Right kidney (tissue), 1 donor: ENCODE measurements at regions not wholly inside any gene's neighbourhood (a gene's known extent, or its start where the extent isn't known, plus 50 kb on each side); places are given as distances from the start of the nearest gene placed in this dataset.

Experiments used
- DNase-seq: peaks from one replicate; pipeline ENCODE4 v3.0.0-alpha.2; 2016

DNA sequence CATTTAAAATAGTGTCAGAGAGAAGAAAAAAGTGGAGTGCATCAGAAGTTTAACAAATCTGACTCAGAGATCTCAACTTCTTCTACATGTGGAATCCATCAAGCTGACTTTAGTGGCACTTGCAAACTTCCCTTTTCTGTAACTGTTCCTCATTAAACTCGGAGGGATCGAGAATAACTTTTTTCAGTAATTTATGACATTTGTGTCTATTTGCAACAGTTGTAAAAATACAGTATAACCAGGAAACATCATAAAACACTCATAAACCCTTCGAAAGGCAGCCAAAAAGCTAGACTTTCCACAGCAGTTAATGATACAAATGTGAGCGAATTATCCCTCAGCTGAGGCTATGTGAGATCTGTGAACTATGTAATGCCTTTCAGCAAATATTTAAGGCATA is 1936.8 kb upstream of the SEL1L start:
- no peak for DNase-seq

DNA sequence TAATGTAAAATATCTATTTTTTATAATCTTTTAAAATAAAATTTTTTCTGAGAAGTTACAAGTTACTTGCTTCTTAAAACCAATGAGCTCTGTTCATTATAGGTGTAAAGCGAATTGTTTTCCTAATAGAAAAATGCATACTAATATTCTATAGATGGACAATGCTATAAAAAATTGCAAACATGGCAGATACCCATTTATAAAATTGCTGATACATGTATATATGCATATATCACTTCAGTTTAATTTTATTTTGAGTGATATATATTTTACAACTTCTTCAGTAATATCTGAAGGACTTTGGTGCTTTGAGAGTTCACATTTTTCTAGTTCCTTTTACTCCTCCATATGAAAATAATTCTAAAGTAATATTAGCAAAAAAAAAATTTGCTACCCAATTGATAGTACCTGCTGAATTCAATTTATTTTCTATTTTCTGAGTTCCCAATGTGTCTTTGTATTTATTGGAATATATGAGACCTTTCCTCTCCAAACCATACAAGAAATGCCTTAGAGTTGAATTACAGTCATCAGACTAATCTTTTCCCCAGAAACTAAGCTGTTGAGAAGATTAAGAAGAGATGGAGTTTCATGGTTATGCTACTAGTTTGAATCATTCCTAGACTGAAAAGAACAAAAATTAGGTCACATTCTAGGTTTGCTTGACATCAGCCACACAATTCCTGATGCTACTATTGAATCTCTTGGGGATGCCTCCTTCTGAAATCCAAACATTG is 1937.5 kb upstream of the SEL1L start:
- DNase-seq = no peak

DNA sequence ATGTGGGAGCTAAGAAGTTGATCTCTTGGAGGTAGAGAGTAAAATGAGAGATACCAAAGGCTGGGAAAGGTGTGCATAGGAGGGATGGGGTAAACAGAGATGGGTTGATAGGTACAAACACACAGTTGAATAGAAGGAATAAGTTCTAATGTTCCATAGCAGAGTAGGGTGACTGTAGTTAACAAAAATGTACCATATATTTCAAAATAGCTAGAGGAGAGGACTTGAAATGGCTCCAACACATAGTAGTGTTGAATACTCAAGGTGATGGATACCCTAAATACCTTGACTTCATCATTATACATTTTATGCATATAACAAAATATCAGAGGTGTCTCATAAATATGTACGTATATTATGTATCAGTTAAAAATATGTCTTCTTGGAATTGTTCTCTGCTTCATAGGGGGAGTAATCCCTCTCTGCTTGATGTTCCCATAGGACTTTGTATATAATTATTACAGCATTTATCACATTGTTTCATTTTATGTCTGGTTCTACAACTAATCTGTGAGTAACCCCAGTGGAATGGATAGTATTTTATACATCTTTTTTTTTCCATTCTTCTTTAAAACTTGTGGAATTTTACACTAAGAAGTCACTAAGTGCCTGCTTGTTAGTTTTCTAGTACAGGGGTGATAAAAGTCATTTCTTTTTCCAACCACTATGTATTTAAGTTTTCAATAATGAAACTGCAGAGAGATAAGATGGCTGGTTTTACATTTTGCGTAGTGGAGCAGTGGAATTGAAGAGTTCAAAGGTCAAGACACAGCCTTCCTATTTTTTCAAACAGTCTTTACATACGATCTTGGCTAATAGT is 1940.0 kb upstream of the SEL1L start:
- no peak for DNase-seq

DNA sequence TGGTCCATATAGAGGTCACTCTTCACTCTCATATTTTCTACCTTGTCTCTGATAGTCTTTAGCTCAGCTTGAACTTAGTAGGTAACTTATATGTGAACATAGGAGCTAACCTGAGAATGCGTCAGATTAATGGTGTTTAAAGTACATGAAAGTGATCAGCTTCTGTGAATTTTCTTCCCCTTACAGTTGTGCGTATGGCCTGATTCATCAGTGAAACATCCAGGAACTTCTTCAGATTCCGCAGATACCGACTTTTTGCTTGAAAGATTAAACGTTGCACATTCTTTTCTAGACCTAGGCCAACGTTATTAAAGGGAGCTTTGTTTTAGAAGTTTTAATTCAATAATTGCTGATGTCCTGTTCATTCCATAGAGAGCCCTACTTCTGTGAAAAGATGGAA is 1945.1 kb upstream of the SEL1L start:
- DNase-seq = no peak

DNA sequence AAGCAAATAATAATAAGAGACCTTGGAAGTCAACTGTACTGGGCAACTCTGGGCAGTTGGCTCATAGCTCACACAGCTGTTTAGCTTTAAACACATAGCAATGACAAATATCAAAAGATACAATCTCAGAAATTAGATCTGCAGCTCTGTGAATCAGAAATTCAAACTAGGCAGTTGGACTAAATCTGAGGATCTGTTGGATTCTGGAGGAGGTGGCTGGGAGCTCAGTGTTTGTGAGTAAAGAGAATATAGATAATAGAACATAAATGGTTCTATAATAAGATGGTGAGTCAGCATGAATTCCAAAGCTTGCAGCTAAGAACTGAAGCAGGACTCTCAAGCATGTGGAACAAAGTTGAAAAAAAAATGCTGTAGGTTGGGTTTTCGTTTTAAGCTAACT is 1949.4 kb upstream of the SEL1L start:
- DNase-seq = no peak

DNA sequence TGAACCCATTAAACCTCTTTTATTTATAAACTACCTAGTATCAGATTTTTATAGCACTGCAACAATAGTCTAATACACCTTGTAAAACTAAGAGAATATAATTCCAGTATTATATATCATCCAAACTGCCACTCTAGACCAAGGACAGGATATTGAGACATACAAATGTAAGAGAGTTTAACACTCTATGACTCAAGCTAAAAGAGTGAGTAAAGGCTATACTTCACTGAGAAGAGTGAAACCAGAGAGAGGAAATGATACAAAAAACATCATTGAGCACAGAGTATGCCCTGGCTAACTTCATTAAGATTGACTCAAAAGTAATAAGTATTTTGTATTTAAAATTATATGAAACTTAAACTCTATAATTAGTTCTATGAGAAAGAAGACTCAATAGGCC is 1951.9 kb upstream of the SEL1L start:
- DNase-seq = no peak

DNA sequence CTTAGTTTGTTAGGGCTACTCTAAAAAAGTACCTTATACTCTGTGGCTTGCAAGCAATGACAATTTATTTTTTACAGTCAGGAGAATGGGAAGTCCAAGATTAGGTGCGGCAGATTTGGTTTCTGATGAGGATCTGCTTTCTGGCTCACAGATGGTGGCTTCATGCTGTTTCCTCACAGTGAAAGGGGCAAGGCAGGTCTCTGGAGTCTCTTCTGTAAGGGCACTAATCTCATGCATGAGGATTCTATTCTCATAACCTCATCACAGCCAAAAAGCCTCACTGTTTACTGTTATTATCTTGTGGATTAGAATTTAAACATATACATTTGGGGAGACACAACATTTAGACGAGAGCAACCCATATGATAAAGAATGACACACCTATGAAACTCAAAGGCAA is 1957.4 kb upstream of the SEL1L start:
- no peak for DNase-seq

DNA sequence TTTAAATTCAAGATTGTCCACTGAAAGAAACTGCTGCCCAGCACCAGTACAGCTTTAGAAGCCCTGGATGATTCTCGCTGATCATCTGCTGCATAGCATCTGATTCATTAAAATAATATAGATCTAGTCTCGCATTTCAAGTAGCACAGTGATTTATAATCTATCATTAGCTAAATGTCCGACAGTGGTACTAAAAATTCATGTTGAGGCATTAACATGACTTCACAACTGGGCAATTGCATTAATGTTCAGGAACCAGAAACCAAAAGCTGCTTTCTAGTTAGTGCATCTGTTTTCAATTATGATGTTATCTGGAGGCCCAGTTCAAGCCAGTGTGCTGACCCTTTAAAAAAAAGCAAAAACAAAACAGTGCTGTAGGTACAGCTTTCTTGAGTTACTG is 1987.2 kb upstream of the SEL1L start:
- peak; percentile 4 for DNase-seq

DNA sequence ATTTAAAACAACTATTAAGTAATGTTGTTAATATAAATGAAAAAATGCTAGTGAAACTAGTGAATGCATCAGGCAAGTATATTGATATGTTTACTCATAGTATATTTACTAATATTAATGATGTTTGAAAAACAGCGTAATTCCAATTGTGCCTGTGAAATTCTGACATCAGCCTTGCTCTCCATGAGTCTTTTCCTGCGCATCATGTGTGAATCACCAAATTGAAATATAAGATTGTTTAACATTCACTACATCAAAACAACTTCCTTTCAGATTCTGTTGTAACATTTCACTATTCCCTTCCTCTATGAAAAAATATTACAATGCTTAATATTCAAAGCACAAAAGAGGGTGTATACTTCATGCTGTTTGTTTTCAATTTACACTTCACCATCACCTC is 1995.9 kb upstream of the SEL1L start:
- DNase-seq = no peak

DNA sequence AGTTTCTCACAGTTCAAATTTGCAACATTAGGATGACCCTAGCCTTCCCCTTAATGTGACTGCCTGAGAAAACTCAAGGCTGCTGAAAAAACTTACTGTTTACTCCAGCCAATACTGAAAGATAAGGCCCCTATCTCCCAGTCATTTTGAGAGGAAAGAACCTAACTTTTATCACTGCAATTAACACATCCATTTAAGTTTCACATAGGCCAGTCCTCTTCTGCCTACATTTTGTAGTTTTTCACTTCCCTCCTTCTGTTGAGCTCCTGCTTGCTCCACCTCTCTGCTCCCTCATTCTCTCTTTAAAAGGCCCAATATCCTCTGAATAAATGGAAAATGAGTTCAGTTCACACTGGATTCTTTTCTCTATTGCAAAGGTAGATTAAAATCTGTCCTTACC is 1996.2 kb upstream of the FLRT2 start:
- DNase-seq = no peak

DNA sequence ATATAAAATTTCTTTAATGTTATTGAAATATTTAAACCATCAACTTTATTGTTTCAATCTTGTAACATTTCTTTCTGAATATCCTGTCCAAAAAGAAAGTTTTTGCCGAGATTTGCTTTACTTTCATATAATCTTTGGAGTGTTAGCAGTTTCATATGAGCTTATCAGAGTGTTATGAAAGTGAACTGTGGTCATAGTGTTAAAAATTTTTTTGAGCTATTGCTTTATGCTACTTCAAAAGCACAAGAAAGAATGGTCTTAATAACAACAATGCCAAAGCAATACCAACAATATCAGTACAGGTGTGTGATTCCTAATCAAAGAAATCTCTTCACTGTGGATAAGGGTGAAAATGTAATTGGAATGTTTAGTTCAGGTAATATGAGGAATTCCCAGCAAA is 1994.9 kb upstream of the FLRT2 start:
- no peak for DNase-seq

DNA sequence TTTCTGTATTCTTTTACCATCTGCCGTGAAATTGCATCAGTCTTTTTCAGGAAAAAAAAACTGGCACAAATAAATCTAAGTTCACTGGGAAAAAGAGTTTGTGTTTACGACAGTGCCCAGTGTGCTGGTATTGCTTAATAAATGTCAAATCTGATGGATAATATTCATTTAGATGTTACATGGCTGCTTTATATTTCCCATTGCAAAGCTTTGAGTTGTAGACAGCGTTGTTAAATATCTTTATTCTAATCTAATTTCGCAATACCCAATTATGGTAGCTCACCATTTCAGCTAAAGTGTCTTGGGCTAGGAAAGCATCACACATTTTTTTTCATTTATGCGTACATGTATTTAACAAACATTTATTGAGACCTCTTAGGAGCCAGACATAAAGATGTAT is 1994.5 kb upstream of the FLRT2 start:
- DNase-seq = no peak

DNA sequence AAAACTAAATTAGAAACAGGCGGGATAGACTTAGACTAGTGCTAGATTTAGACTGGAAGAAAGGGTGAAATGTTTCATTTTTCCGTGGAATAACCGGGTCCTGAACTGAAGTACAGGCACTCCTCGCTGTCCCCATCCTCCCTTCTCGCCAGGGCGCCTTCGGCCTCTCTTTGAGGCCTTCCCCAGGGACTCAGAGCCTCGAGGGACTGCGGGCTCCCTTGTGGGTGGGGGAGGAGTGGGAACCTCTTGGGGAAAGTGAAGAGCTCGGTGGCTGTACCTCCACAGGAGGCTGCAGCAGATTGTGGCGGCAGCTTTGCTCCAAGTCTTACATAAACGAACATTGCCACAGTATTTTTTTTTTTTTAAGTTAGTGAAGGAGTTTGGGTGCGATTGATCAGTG is 1988.8 kb upstream of the FLRT2 start:
- no peak for DNase-seq

DNA sequence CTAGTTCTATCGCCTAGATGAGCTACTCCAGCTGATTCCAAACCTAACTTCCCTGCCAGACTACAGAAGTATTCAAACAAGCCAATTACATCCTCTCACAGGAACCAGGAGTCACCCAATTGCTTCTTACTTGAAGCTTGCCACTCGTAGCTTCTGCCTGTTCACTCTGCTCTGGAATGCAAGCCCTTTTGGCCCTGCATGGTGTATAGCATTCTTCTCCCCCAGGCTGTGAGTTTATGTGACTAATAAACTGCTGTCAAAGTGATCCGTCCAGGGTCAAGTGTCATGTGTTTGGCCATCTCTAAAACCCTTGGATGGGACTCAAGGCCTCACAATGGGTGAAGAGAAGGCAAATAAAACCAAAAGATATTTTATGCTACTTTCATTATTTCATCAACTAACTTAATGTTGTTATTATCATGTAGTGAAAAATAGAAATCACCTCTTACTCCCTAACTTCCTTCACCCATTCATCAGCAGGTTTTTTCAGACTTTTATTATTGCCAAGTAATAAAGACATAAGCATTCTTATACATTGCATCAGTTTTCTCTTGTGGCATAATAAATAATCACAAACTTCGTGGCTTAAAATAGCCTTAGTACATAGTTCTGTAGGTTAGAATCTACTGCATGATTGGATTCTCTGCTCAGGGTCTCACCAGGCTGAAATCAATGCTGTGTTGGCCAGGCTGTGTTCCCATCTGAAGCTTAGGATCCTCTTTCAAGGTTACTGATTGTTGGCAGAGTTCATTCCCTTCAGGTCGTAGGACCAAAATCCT is 1981.7 kb upstream of the FLRT2 start:
- peak; percentile 5 for DNase-seq

DNA sequence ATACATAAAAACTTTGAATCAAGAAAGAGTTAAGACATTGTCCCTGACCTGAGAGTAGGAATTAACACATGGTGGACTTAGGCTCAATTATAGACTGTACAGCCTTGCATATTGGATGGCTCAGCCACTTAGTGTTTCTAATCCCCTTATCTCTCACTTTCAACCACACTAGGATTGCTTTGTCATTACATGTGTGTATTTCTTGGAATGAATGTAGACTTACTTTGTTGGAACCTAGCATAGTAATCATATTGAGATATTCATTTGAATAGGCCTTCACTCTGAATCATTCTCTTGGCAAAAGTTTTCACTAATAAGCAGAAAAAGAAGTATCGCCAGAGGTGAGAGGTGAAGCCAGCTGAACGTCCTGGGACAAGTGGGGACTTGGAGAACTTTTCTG is 1973.9 kb upstream of the FLRT2 start:
- DNase-seq = no peak

DNA sequence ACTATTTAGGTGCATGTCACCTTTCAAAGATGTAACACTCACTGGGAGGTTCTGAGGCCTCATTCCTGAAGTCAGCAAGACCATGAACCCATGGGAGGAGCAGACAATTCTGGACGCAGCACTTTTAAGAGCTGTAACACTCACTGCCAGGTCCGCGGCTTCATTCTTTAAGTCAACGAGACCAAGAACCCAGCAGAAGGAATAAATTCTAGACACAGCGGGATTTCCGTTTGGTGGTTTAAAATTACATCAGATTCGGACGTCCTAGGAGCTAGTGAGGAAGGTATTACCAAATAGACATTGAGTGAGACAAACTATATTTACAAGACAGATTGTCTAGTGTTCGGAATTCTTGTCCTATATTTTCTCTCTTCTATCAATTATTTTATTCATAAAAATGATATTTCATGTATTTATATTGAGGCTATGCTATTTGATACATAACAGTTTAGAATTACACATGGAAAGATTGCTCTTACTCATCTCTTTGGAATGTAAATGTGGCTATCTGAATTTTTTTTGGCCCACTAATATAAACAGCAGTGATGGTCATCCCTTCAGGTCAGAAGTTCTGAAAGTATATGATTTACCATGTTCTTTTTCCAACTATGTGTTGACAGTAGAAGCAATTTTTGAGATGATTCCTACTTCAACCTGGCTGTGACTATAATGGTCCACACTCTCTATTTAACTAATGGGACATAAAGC is 1973.0 kb upstream of the FLRT2 start:
- DNase-seq = no peak

DNA sequence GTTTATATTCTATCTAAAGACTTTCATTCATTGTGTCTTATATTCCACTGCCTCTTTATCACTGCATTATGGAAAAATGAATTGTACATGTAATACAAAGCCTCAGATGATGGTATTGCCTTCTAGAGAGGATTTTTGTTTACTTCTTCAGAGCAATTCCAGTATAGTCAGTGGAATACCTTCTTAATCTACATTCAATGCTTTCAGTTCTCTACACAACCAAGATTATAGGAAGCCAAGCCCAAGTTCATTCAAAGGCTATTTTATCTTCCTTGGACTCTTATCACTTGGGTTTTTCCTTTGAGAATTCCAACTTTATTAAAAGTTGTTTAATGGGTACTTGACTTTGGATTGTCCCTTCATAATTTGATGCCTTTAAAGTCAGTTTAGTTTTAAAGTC is 1971.0 kb upstream of the FLRT2 start:
- DNase-seq = no peak

DNA sequence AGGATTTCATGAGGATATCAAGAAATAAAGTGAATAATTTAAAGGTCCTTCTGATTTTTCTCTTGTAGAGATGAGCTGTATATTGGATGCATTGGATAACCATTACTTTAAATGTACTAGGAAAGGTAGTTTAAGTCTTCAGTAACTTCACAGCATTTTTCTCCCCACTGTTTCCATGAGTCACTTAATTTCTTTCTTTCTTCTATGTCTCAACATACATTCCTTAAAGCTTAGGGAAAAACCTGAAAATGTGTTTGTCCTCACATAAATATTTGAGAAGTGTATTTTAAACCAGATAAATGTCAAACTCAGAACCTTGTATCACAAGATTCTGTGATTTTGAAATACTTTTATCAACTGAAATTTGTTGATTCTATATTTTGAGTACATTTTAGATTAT is 1970.2 kb upstream of the FLRT2 start:
- no peak for DNase-seq

DNA sequence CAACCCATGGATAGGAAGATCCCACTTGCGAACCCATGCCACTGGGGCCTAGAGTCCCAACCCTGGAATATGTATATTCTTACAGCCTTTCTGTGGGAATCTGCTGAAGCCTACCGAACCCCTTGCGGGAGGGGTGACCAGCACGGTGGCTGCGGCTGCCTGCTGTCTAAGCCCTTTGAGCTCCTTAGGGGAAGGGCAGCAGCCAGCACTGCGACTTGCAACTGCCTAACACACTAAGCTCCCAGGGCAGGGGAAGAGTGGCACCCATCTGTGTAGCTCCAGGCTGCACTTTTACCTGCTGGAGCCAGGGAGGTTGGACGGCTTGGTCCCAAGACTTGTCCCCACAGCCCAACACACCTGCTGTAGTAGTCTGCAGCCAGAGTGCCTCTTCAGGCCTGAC is 1968.7 kb upstream of the FLRT2 start:
- DNase-seq = no peak

DNA sequence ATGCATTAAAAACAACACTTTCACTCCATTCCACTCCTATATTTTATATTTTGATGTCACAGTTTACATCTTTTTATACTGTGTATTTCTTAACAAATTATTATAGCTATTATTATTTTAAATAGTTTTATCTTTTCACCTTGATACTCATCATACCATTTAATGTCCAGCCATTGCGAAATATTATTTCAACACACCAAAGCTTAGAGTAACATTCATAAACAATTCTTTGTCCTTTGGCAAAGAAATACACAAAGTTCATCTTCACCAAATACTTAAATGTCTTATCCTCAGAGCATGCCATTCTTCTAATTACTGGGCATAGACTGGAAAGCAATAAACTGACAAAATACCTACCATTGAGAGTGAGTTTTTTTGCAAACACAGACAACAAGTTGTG is 1963.4 kb upstream of the FLRT2 start:
- no peak for DNase-seq

DNA sequence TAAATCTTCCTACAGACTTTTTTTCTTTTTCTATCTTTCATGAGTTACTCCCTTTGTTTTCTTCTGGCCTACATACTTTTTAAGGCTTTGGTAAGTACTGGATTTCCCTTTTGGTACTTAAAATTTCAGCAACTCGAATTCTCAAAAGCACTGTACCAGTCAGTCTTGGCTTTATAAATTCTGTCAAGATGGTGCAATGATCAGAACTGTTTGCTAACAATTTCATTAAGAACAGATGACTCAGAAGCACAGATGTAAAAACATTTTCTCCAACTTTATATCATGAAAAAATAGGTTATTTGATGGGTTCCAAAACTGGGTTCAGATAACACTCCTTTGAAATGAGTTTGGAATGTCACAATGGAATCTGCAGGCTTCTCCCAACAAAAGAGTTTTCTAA is 1961.8 kb upstream of the FLRT2 start:
- DNase-seq = no peak

DNA sequence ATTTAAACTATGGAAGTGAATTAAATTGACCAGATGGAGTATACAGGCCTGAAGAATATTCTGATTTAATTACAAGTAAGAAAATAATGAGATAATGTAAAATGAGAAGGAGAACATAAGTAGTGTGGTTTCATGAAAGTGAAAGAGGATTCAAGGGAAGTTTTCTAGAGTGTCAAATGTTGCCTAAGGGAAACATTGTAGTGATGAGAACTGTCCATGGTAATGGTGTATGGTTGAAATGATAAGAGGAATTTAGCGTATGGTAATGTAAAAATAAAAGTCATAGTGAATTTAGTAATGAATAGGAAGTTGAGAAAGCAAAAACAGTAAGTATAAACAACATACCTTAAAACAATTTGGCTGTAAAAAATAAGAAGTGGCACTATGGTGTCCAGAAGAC is 1954.6 kb upstream of the FLRT2 start:
- DNase-seq = no peak

DNA sequence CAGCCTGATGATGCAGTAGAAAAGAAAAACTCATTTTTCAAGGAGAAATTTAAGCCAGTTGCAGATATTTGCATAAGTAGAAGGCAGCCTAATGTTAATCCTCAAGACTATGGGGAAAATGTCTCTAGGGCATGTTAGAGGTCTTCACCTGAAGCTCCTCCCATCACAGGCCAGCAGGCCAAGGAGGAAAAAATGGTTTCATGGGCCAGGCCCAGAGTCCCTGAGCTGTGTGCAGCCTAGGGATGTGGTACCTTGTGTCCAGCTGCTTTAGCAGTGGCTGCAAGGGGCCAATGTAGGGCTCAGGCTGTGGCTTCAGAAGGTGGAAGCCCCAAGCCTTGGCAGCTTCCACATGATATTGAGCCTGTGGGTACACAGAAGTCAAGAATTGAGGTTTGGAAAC is 1946.7 kb upstream of the FLRT2 start:
- DNase-seq = no peak
